Activated naive CD8-positive, alpha-beta T cell treated with anti-CD3 and anti-CD28 coated beads, Interleukin-2, amount 50 U/mL, for 24 hours (primary cell): ENCODE measurements at regions not wholly inside any gene's neighbourhood (a gene's known extent, or its start where the extent isn't known, plus 50 kb on each side); places are given as distances from the start of the nearest gene placed in this dataset.

Source experiments
- ATAC-seq: fragments of 150-1000 bp; cut with Tn5 transposase; one replicate; pipeline ENCODE4 v1.10.0; 2021
- DNase-seq: peaks from one replicate; pipeline ENCODE4 v3.0.0; 2021
- H3K27ac Mint-ChIP-seq: one replicate; pipeline ENCODE4 v1.8.0; 2021; ENCODE audit warnings: mild to moderate bottlenecking, mixed read lengths
- H3K27me3 Mint-ChIP-seq: one replicate; pipeline ENCODE4 v1.8.0; 2021; ENCODE audit warnings: mixed read lengths
- H3K36me3 Mint-ChIP-seq: one replicate; pipeline ENCODE4 v1.8.0; 2021; ENCODE audit warnings: low read depth, mixed read lengths
- H3K4me1 Mint-ChIP-seq: one replicate; pipeline ENCODE4 v1.8.0; 2021; ENCODE audit warnings: mixed read lengths
- H3K4me3 Mint-ChIP-seq: one replicate; pipeline ENCODE4 v1.8.0; 2021; ENCODE audit warnings: mild to moderate bottlenecking, moderate library complexity, mixed read lengths
- H3K9me3 Mint-ChIP-seq: one replicate; pipeline ENCODE4 v1.8.0; 2021; ENCODE audit warnings: mixed read lengths

- Mint-ChIP-seq H3K36me3 (no peaks in the 10 kb centered on the region), H3K9me3 (no peaks in the 10 kb centered on the region), H3K4me3 (no peak overlapping the region), H3K27ac (no peak overlapping the region), H3K4me1 (no peaks in the 10 kb centered on the region), H3K27me3 (peaks cover 11% of the 10 kb centered on the region)
- no peak for DNase-seq
- ATAC-seq: no peak
Measured at GRCh38 chr22:49062155-49062801, 765.4 kb downstream of the BRD1 start.

GRCh38 chr22:49057910-49058309 lies 769.8 kb downstream of the BRD1 start:
- Mint-ChIP-seq H3K36me3 (no peaks in the 10 kb centered on the region), H3K4me1 (no peaks in the 10 kb centered on the region), H3K4me3 (no peak overlapping the region), H3K27ac (no peak overlapping the region), H3K9me3 (no peaks in the 10 kb centered on the region), H3K27me3 (peaks cover 11% of the 10 kb centered on the region)
- DNase-seq (no peak), ATAC-seq (no peak)

- Mint-ChIP-seq H3K4me3 (no peak overlapping the region), H3K9me3 (no peaks in the 10 kb centered on the region), H3K4me1 (no peaks in the 10 kb centered on the region), H3K27ac (no peak overlapping the region), H3K36me3 (no peaks in the 10 kb centered on the region), H3K27me3 (peaks cover 4% of the 10 kb centered on the region)
- ATAC-seq (no peak), DNase-seq (no peak)
Measured at GRCh38 chr22:49056301-49056700, 771.4 kb downstream of the BRD1 start.

- no peak for ATAC-seq
- Mint-ChIP-seq H3K4me1 (no peaks in the 10 kb centered on the region), H3K27ac (no peak overlapping the region), H3K4me3 (no peak overlapping the region), H3K27me3 (peaks cover 5% of the 10 kb centered on the region), H3K9me3 (no peaks in the 10 kb centered on the region), H3K36me3 (no peaks in the 10 kb centered on the region)
- no peak for DNase-seq
Measured at GRCh38 chr22:49055406-49055805, 772.3 kb downstream of the BRD1 start.

- ATAC-seq: no peak
- no peak overlapping the region for H3K4me3 Mint-ChIP-seq
- H3K27ac Mint-ChIP-seq: no peak overlapping the region
- H3K9me3 Mint-ChIP-seq: no peaks in the 10 kb centered on the region
- DNase-seq: no peak
- no peaks in the 10 kb centered on the region for H3K36me3 Mint-ChIP-seq
- H3K27me3 Mint-ChIP-seq: peaks cover 2% of the 10 kb centered on the region
- no peaks in the 10 kb centered on the region for H3K4me1 Mint-ChIP-seq
Measured at GRCh38 chr22:49053578-49053977, 774.1 kb downstream of the BRD1 start.

GRCh38 chr22:49052560-49052959 lies 775.1 kb downstream of the BRD1 start:
- Mint-ChIP-seq H3K9me3 (no peaks in the 10 kb centered on the region), H3K27me3 (peaks cover 2% of the 10 kb centered on the region), H3K4me1 (no peaks in the 10 kb centered on the region), H3K36me3 (no peaks in the 10 kb centered on the region), H3K27ac (no peak overlapping the region), H3K4me3 (no peak overlapping the region)
- ATAC-seq (no peak), DNase-seq (no peak)

GRCh38 chr22:49052023-49052538 lies 775.6 kb downstream of the BRD1 start:
- peaks cover 3% of the 10 kb centered on the region for H3K27me3 Mint-ChIP-seq
- ATAC-seq: peak; percentile 46

GRCh38 chr22:49051491-49052022 lies 776.1 kb downstream of the BRD1 start:
- no peak for ATAC-seq
- DNase-seq: no peak
- Mint-ChIP-seq H3K4me3 (no peak overlapping the region), H3K9me3 (no peaks in the 10 kb centered on the region), H3K36me3 (no peaks in the 10 kb centered on the region), H3K4me1 (no peaks in the 10 kb centered on the region), H3K27ac (no peak overlapping the region), H3K27me3 (peaks cover 4% of the 10 kb centered on the region)

More at GRCh38 chr22:49052023-49052538, 775.6 kb downstream of the BRD1 start:
- H3K27ac Mint-ChIP-seq: no peak overlapping the region
- peak overlapping the region; percentile 67 for H3K4me3 Mint-ChIP-seq
- H3K9me3 Mint-ChIP-seq: no peaks in the 10 kb centered on the region
- peak; percentile 12 for DNase-seq
- H3K4me1 Mint-ChIP-seq: no peaks in the 10 kb centered on the region
- no peaks in the 10 kb centered on the region for H3K36me3 Mint-ChIP-seq

GRCh38 chr22:49049691-49050090 lies 778.0 kb downstream of the BRD1 start:
- Mint-ChIP-seq H3K27me3 (peaks cover 6% of the 10 kb centered on the region), H3K36me3 (no peaks in the 10 kb centered on the region), H3K4me3 (no peak overlapping the region), H3K9me3 (no peaks in the 10 kb centered on the region), H3K27ac (no peak overlapping the region), H3K4me1 (no peaks in the 10 kb centered on the region)
- no peak for DNase-seq
- no peak for ATAC-seq

- Mint-ChIP-seq H3K27me3 (peaks cover 6% of the 10 kb centered on the region), H3K9me3 (no peaks in the 10 kb centered on the region), H3K4me1 (no peaks in the 10 kb centered on the region), H3K36me3 (no peaks in the 10 kb centered on the region), H3K27ac (no peak overlapping the region), H3K4me3 (no peak overlapping the region)
- DNase-seq: no peak
- ATAC-seq: no peak
Measured at GRCh38 chr22:49048591-49048990, 779.1 kb downstream of the BRD1 start.

- ATAC-seq: no peak
- H3K4me1 Mint-ChIP-seq: no peaks in the 10 kb centered on the region
- H3K4me3 Mint-ChIP-seq: no peak overlapping the region
- H3K9me3 Mint-ChIP-seq: no peaks in the 10 kb centered on the region
- H3K27ac Mint-ChIP-seq: no peak overlapping the region
- H3K27me3 Mint-ChIP-seq: peaks cover 8% of the 10 kb centered on the region
- H3K36me3 Mint-ChIP-seq: no peaks in the 10 kb centered on the region
- DNase-seq: no peak
Measured at GRCh38 chr22:49047447-49047846, 780.2 kb downstream of the BRD1 start.

GRCh38 chr22:49046546-49047361 lies 780.9 kb downstream of the BRD1 start:
- H3K9me3 Mint-ChIP-seq: no peaks in the 10 kb centered on the region
- H3K4me3 Mint-ChIP-seq: no peak overlapping the region
- H3K36me3 Mint-ChIP-seq: no peaks in the 10 kb centered on the region
- no peaks in the 10 kb centered on the region for H3K4me1 Mint-ChIP-seq
- H3K27me3 Mint-ChIP-seq: peaks cover 8% of the 10 kb centered on the region
- ATAC-seq (peak; percentile 72), DNase-seq (peak; percentile 55)
- H3K27ac Mint-ChIP-seq: no peak overlapping the region

- DNase-seq (no peak), ATAC-seq (no peak)
- H3K27me3 Mint-ChIP-seq: peaks cover 8% of the 10 kb centered on the region
- H3K36me3 Mint-ChIP-seq: no peaks in the 10 kb centered on the region
- H3K4me3 Mint-ChIP-seq: no peak overlapping the region
- no peak overlapping the region for H3K27ac Mint-ChIP-seq
- no peaks in the 10 kb centered on the region for H3K4me1 Mint-ChIP-seq
- H3K9me3 Mint-ChIP-seq: no peaks in the 10 kb centered on the region
Measured at GRCh38 chr22:49046000-49046545, 781.6 kb downstream of the BRD1 start.

GRCh38 chr22:49045276-49045675 lies 782.4 kb downstream of the BRD1 start:
- Mint-ChIP-seq H3K9me3 (no peaks in the 10 kb centered on the region), H3K27ac (no peak overlapping the region), H3K4me3 (no peak overlapping the region), H3K4me1 (no peaks in the 10 kb centered on the region), H3K27me3 (peaks cover 6% of the 10 kb centered on the region), H3K36me3 (no peaks in the 10 kb centered on the region)
- DNase-seq (no peak), ATAC-seq (no peak)

GRCh38 chr22:49044776-49045175 lies 782.9 kb downstream of the BRD1 start:
- no peaks in the 10 kb centered on the region for H3K9me3 Mint-ChIP-seq
- no peak overlapping the region for H3K4me3 Mint-ChIP-seq
- H3K27me3 Mint-ChIP-seq: peaks cover 6% of the 10 kb centered on the region
- no peak overlapping the region for H3K27ac Mint-ChIP-seq
- DNase-seq (no peak), ATAC-seq (no peak)
- no peaks in the 10 kb centered on the region for H3K36me3 Mint-ChIP-seq
- H3K4me1 Mint-ChIP-seq: no peaks in the 10 kb centered on the region
